NCI-H774 (cell line): ENCODE measurements at regions not wholly inside any gene's neighbourhood (a gene's known extent, or its start where the extent isn't known, plus 50 kb on each side); places are given as distances from the start of the nearest gene placed in this dataset.

Experiments used
- DNase-seq: peaks from one replicate; lab custom pipeline; 2025; lab: John Stamatoyannopoulos, UW

GRCh38 chr5:174288439-174288838, 242.9 kb downstream of the NSG2 start:
- DNase-seq: no peak

GRCh38 chr5:174291162-174291561, 245.7 kb downstream of the NSG2 start:
- DNase-seq: no peak

GRCh38 chr5:174292348-174292747, 246.8 kb downstream of the NSG2 start:
- DNase-seq: no peak

GRCh38 chr5:174293006-174293405, 247.5 kb downstream of the NSG2 start:
- DNase-seq: no peak

- DNase-seq: no peak
These were observed 248.0 kb downstream of the NSG2 start for GRCh38 chr5:174293481-174293880.

GRCh38 chr5:174294891-174295620, 249.6 kb downstream of the NSG2 start:
- DNase-seq: no peak

- DNase-seq: no peak
These were observed 250.4 kb downstream of the NSG2 start for GRCh38 chr5:174295702-174296436.

GRCh38 chr5:174300118-174300940, 254.8 kb downstream of the NSG2 start:
- DNase-seq: no peak

- DNase-seq: no peak
These were observed 255.6 kb downstream of the NSG2 start for GRCh38 chr5:174300941-174301761.

- DNase-seq: no peak
These were observed 256.5 kb downstream of the NSG2 start for GRCh38 chr5:174301848-174302625.

GRCh38 chr5:174303035-174303434, 257.5 kb downstream of the NSG2 start:
- no peak for DNase-seq

- no peak for DNase-seq
These were observed 258.0 kb downstream of the NSG2 start for GRCh38 chr5:174303437-174304045.

GRCh38 chr5:174305241-174305681, 259.8 kb downstream of the NSG2 start:
- no peak for DNase-seq

GRCh38 chr5:174306345-174307030, 261.0 kb downstream of the NSG2 start:
- DNase-seq: no peak

- no peak for DNase-seq
These were observed 261.5 kb downstream of the NSG2 start for GRCh38 chr5:174307031-174307408.

GRCh38 chr5:174307656-174308271, 262.3 kb downstream of the NSG2 start:
- no peak for DNase-seq

- no peak for DNase-seq
These were observed 263.8 kb downstream of the NSG2 start for GRCh38 chr5:174309131-174309795.

- DNase-seq: no peak
These were observed 264.7 kb downstream of the NSG2 start for GRCh38 chr5:174310243-174310642.

GRCh38 chr5:174310706-174311105, 265.2 kb downstream of the NSG2 start:
- DNase-seq: no peak
